AG09319 (cell line): ENCODE measurements at regions not wholly inside any gene's neighbourhood (a gene's known extent, or its start where the extent isn't known, plus 50 kb on each side); places are given as distances from the start of the nearest gene placed in this dataset.

Source experiments
- DNase-seq: peaks from one replicate; pipeline ENCODE4 v3.0.0-alpha.2; 2010; ENCODE audit warnings: low read depth; ENCODE audit errors: extremely low read depth
- CTCF ChIP-seq: IDR thresholded peaks from 2 replicates; pipeline ENCODE4 v1.5.1; 2011; ENCODE audit warnings: low read depth, mild to moderate bottlenecking, inconsistent platforms, low read length, moderate library complexity

GRCh38 chr2:105596411-105596921, 148.2 kb upstream of the NCK2 start:
- no peak for DNase-seq
- TF ChIP-seq CTCF: no peak

GRCh38 chr2:105595536-105595935, 149.2 kb upstream of the NCK2 start:
- TF ChIP-seq CTCF: no peak
- no peak for DNase-seq

GRCh38 chr2:105593221-105593967, 151.3 kb upstream of the NCK2 start:
- TF ChIP-seq CTCF: no peak
- no peak for DNase-seq

- TF ChIP-seq CTCF: no peak
- DNase-seq: no peak
Measured at GRCh38 chr2:105592288-105592687, 152.4 kb upstream of the NCK2 start.

GRCh38 chr2:105590780-105591660, 153.7 kb upstream of the NCK2 start:
- TF ChIP-seq CTCF: no peak
- DNase-seq: no peak

- TF ChIP-seq CTCF: no peak
- no peak for DNase-seq
Measured at GRCh38 chr2:105588581-105588980, 156.1 kb upstream of the NCK2 start.

GRCh38 chr2:105587637-105588036, 157.1 kb upstream of the NCK2 start:
- TF ChIP-seq CTCF: no peak
- DNase-seq: no peak
